Astrocyte (in vitro differentiated cells and primary cell): ENCODE measurements at regions not wholly inside any gene's neighbourhood (a gene's known extent, or its start where the extent isn't known, plus 50 kb on each side); places are given as distances from the start of the nearest gene placed in this dataset.

Experiments
- DNase-seq: peaks from one replicate; pipeline ENCODE4 v3.0.0-alpha.2; 2010; ENCODE audit warnings: low read depth
- FAIRE-seq: peaks from 2 replicates; lab custom pipeline; 2011; peaks lifted over from hg19 to GRCh38; lab: Jason Lieb, UNC
- H2AFZ ChIP-seq: 2 replicates; pipeline ENCODE4 v1.6.0; 2012; ENCODE audit warnings: low read depth, low read length, inconsistent platforms
- H3K27ac ChIP-seq: 2 replicates; pipeline ENCODE4 v1.5.1; 2011; ENCODE audit warnings: low read depth, low read length, inconsistent platforms
- H3K27me3 ChIP-seq: 2 replicates; pipeline ENCODE4 v1.6.0; 2011; ENCODE audit warnings: low read length, inconsistent platforms; ENCODE audit not compliant: insufficient read depth
- H3K36me3 ChIP-seq: 2 replicates; pipeline ENCODE4 v1.5.1; 2011; ENCODE audit warnings: low read length, inconsistent platforms; ENCODE audit not compliant: insufficient read depth
- H3K4me1 ChIP-seq: 2 replicates; pipeline ENCODE4 v1.5.1; 2011; ENCODE audit warnings: low read length, inconsistent platforms; ENCODE audit not compliant: insufficient read depth
- H3K4me2 ChIP-seq: 2 replicates; pipeline ENCODE4 v1.6.0; 2012; ENCODE audit warnings: low read length, inconsistent platforms
- H3K4me3 ChIP-seq: 2 replicates; pipeline ENCODE4 v1.5.1; 2011; ENCODE audit warnings: low read depth, mild to moderate bottlenecking, low read length, inconsistent platforms; ENCODE audit not compliant: insufficient read depth
- H3K79me2 ChIP-seq: 2 replicates; pipeline ENCODE4 v1.6.0; 2012; ENCODE audit warnings: mild to moderate bottlenecking, low read length, inconsistent platforms; ENCODE audit not compliant: insufficient read depth
- H3K9ac ChIP-seq: 2 replicates; pipeline ENCODE4 v1.6.0; 2012; ENCODE audit warnings: mild to moderate bottlenecking, low read length, inconsistent platforms
- H3K9me3 ChIP-seq: 2 replicates; pipeline ENCODE4 v1.5.1; 2012; ENCODE audit warnings: low read depth, mild to moderate bottlenecking, low read length, inconsistent platforms; ENCODE audit not compliant: insufficient read depth
- H4K20me1 ChIP-seq: 2 replicates; pipeline ENCODE4 v1.6.0; 2012; ENCODE audit warnings: low read length, inconsistent platforms; ENCODE audit not compliant: insufficient read depth
- H3K27ac Mint-ChIP-seq: one replicate; pipeline ENCODE4 v1.8.0; 2021; ENCODE audit warnings: mild to moderate bottlenecking, mixed read lengths; ENCODE audit not compliant: unreplicated experiment
- H3K27me3 Mint-ChIP-seq: one replicate; pipeline ENCODE4 v1.8.0; 2021; ENCODE audit warnings: low read depth, mixed read lengths; ENCODE audit not compliant: unreplicated experiment
- H3K36me3 Mint-ChIP-seq: one replicate; pipeline ENCODE4 v1.8.0; 2021; ENCODE audit warnings: low read depth, mixed read lengths; ENCODE audit not compliant: unreplicated experiment
- H3K4me1 Mint-ChIP-seq: one replicate; pipeline ENCODE4 v1.8.0; 2021; ENCODE audit warnings: low read depth, mixed read lengths; ENCODE audit not compliant: unreplicated experiment
- H3K4me3 Mint-ChIP-seq: one replicate; pipeline ENCODE4 v1.8.0; 2021; ENCODE audit warnings: mild to moderate bottlenecking, moderate library complexity, mixed read lengths; ENCODE audit not compliant: unreplicated experiment
- H3K9me3 Mint-ChIP-seq: one replicate; pipeline ENCODE4 v1.8.0; 2021; ENCODE audit warnings: mild to moderate bottlenecking, mixed read lengths; ENCODE audit not compliant: unreplicated experiment
- EZH2 ChIP-seq: IDR thresholded peaks from 2 replicates; pipeline ENCODE4 v1.6.1; 2012; ENCODE audit warnings: mild to moderate bottlenecking, low read length, inconsistent platforms; ENCODE audit not compliant: insufficient read depth
- TF ChIP-seq, protein P1 (sequence below): IDR thresholded peaks from 2 replicates; pipeline ENCODE4 v1.5.1; 2011; ENCODE audit warnings: low read depth, mild to moderate bottlenecking, inconsistent platforms, low read length, moderate library complexity; ENCODE audit not compliant: insufficient read depth

DNA sequence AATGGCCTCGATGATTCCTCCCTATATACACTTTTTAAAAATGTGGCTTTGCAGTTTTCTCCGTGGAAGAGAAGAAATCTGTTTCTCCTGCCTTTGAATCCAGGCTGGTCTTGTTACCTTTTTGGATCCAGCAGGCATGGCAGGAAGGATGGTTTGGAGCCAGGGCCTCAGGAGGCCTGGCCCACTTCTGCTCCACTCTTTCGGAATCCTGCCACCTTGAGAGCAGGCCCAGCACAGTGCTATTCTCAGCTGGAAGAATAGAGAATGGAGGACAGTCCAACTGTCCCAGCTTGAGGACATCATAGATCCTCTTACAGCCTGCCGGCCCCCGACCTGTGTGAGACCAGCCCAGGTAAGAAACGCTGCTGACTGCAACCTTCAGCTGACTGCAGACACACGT is 421.5 kb downstream of the FUT8 start:
- TF ChIP-seq, protein P1, sequence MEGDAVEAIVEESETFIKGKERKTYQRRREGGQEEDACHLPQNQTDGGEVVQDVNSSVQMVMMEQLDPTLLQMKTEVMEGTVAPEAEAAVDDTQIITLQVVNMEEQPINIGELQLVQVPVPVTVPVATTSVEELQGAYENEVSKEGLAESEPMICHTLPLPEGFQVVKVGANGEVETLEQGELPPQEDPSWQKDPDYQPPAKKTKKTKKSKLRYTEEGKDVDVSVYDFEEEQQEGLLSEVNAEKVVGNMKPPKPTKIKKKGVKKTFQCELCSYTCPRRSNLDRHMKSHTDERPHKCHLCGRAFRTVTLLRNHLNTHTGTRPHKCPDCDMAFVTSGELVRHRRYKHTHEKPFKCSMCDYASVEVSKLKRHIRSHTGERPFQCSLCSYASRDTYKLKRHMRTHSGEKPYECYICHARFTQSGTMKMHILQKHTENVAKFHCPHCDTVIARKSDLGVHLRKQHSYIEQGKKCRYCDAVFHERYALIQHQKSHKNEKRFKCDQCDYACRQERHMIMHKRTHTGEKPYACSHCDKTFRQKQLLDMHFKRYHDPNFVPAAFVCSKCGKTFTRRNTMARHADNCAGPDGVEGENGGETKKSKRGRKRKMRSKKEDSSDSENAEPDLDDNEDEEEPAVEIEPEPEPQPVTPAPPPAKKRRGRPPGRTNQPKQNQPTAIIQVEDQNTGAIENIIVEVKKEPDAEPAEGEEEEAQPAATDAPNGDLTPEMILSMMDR = no peak
- TF ChIP-seq EZH2 = no peak
- H3K4me3 Mint-ChIP-seq = no peak overlapping the region

DNA sequence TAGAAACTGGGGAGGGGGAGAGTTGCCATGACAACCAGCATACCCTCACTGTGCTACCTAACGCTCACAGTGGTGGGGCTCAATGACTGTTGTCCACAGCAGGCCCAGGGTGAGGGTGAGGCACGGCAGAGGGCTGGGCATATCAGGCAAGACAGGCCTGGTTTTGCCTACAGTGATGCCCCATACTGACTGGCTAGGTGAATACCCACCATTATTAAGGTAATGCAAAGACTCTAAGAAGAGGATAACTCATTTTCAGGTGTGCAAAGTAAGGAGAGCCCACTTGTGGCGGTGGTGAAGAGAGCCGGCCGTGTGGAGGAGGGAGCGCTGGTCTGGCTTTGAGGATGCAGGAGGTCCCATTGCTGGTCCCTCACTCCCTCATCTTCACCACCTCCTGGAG is 422.3 kb downstream of the FUT8 start:
- Histone ChIP-seq H3K27me3 (no peaks in the 10 kb centered on the region), H3K27ac (no peak overlapping the region), H3K79me2 (no peaks in the 10 kb centered on the region), H3K4me2 (no peak overlapping the region), H2AFZ (no peak overlapping the region), H3K4me3 (no peak overlapping the region), H3K9ac (no peak overlapping the region), H3K36me3 (no peaks in the 10 kb centered on the region), H3K4me1 (no peaks in the 10 kb centered on the region), H3K9me3 (no peaks in the 10 kb centered on the region), H4K20me1 (no peaks in the 10 kb centered on the region)
- H3K9me3 Mint-ChIP-seq = peaks cover 3% of the 10 kb centered on the region
- H3K27ac Mint-ChIP-seq = no peak overlapping the region
- no peak overlapping the region for H3K4me3 Mint-ChIP-seq
- H3K36me3 Mint-ChIP-seq = no peaks in the 10 kb centered on the region
- H3K27me3 Mint-ChIP-seq = peaks cover 7% of the 10 kb centered on the region
- FAIRE-seq (no peak), DNase-seq (no peak)
- TF ChIP-seq, protein P1 = no peak
- TF ChIP-seq EZH2 = no peak
- H3K4me1 Mint-ChIP-seq = no peaks in the 10 kb centered on the region

More for the DNA sequence above, 421.5 kb downstream of the FUT8 start:
- Mint-ChIP-seq H3K27me3 (peaks cover 13% of the 10 kb centered on the region), H3K36me3 (no peaks in the 10 kb centered on the region), H3K27ac (no peak overlapping the region), H3K9me3 (peaks cover 3% of the 10 kb centered on the region), H3K4me1 (no peaks in the 10 kb centered on the region)
- no peak for DNase-seq
- no peak overlapping the region for H3K4me3 ChIP-seq
- H3K27ac ChIP-seq = no peak overlapping the region
- H3K36me3 ChIP-seq = no peaks in the 10 kb centered on the region
- H2AFZ ChIP-seq = no peak overlapping the region
- no peaks in the 10 kb centered on the region for H3K27me3 ChIP-seq
- H3K79me2 ChIP-seq = no peaks in the 10 kb centered on the region
- no peaks in the 10 kb centered on the region for H4K20me1 ChIP-seq
- peaks cover 4% of the 10 kb centered on the region for H3K9me3 ChIP-seq
- no peak overlapping the region for H3K4me2 ChIP-seq
- no peaks in the 10 kb centered on the region for H3K4me1 ChIP-seq
- no peak overlapping the region for H3K9ac ChIP-seq
- FAIRE-seq = no peak

DNA sequence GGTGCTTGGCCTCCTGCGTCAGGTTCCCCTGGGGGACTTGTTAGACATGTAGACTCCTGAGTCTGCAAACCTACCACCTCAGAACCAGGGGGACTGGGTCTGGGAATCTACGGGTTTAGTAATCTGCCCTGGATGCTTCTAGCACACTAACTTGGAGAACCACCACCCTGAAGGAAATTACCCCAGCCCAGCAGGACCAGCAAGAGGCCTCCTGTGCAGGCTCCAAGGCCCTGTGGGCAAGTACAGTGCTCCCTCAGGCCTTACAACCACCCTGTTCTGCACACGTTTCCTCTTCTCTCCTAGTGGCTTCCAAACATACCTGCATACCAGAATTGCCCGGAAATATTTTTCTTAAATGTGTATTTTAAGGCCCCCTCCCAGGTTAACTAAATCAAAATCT is 423.0 kb downstream of the FUT8 start:
- Mint-ChIP-seq H3K27ac (no peak overlapping the region), H3K4me3 (no peak overlapping the region), H3K4me1 (no peaks in the 10 kb centered on the region), H3K9me3 (no peaks in the 10 kb centered on the region), H3K36me3 (no peaks in the 10 kb centered on the region), H3K27me3 (peaks cover 4% of the 10 kb centered on the region)
- no peak for DNase-seq
- Histone ChIP-seq H3K4me1 (no peaks in the 10 kb centered on the region), H3K9ac (no peak overlapping the region), H3K79me2 (no peaks in the 10 kb centered on the region), H4K20me1 (no peaks in the 10 kb centered on the region), H3K27ac (no peak overlapping the region), H3K4me2 (no peak overlapping the region), H3K36me3 (no peaks in the 10 kb centered on the region), H3K4me3 (no peak overlapping the region), H2AFZ (no peak overlapping the region), H3K9me3 (no peaks in the 10 kb centered on the region), H3K27me3 (no peaks in the 10 kb centered on the region)
- FAIRE-seq = no peak
- TF ChIP-seq, protein P1 = no peak
- no peak for TF ChIP-seq EZH2
